ENCODE measurements at regions not wholly inside any gene's neighbourhood (a gene's known extent, or its start where the extent isn't known, plus 50 kb on each side); places are given as distances from the start of the nearest gene placed in this dataset.

- Histone ChIP-seq H2AFZ (ENCODE audit: low read depth, low read length) (no peak overlapping the region), H3K27me3 (ENCODE audit: control insufficient read depth in 1 of 2, insufficient read depth in 1 of 2, low read length in 2 of 2) (peaks cover 0 to 25% of the 10 kb centered on the region in 2 experiments), H2BK12ac (ENCODE audit: low read length in 2 of 2) (peak overlapping the region; percentile 7 to 89), H4K91ac (ENCODE audit: low read length) (no peak overlapping the region), H3K9ac (ENCODE audit: low read length) (peak overlapping the region; percentile 3), H3K79me1 (replicated peaks; ENCODE audit: low read length, poor library complexity, severe bottlenecking) (no peaks in the 10 kb centered on the region), H2BK120ac (ENCODE audit: low read depth, low read length) (no peak overlapping the region), H3K4me2 (ENCODE audit: low read length, poor library complexity, severe bottlenecking) (no peak overlapping the region), H4K8ac (ENCODE audit: low read length) (no peak overlapping the region), H3K4me1 (ENCODE audit: control insufficient read depth, insufficient read depth, low read depth, low read length) (peaks cover 21% of the 10 kb centered on the region), H3K4me3 (ENCODE audit: insufficient read depth in 1 of 2, low read depth in 1 of 2, low read length in 2 of 2) (no peak overlapping the region), H3K36me3 (ENCODE audit: control insufficient read depth in 1 of 2, insufficient read depth in 2 of 2, low read depth in 1 of 2, low read length in 2 of 2) (no peaks in the 10 kb centered on the region), H3K4ac (ENCODE audit: low read depth in 1 of 2, low read length in 2 of 2) (peak overlapping the region in 1 of 2 experiments; percentile 35), H2AK5ac (ENCODE audit: low read length, severe bottlenecking) (no peak overlapping the region), H3K23ac (ENCODE audit: low read length in 2 of 2) (no peak overlapping the region), H3K18ac (ENCODE audit: low read depth in 1 of 2, low read length in 2 of 2) (peak overlapping the region; percentile 50 to 80), H2BK15ac (ENCODE audit: low read depth, poor library complexity, severe bottlenecking) (no peak overlapping the region), H2BK5ac (ENCODE audit: low read depth, low read length, poor library complexity, severe bottlenecking) (no peak overlapping the region), H3K27ac (ENCODE audit: low read length, poor library complexity, severe bottlenecking) (no peak overlapping the region), H3K9me3 (ENCODE audit: control insufficient read depth, low read length) (no peaks in the 10 kb centered on the region), H3K14ac (ENCODE audit: low read length in 2 of 2) (no peak overlapping the region)
- WGBS, result 97% methylated on average over 13 of the region's 13 CpGs
- DNase-seq, result no peak
Observed at GRCh38 chr13:30133554-30133912, 173.8 kb downstream of the KATNAL1 start.

GRCh38 chr13:30132623-30133553 lies 174.5 kb downstream of the KATNAL1 start:
- Histone ChIP-seq H2BK120ac (ENCODE audit: low read depth, low read length) (peak overlapping the region; percentile 36), H2AK5ac (ENCODE audit: low read length, severe bottlenecking) (peak overlapping the region; percentile 4), H3K79me1 (replicated peaks; ENCODE audit: low read length, poor library complexity, severe bottlenecking) (no peaks in the 10 kb centered on the region), H2AFZ (ENCODE audit: low read depth, low read length) (no peak overlapping the region), H3K23ac (ENCODE audit: low read length in 2 of 2) (no peak overlapping the region), H3K9ac (ENCODE audit: low read length) (no peak overlapping the region), H2BK5ac (ENCODE audit: low read depth, low read length, poor library complexity, severe bottlenecking) (no peak overlapping the region), H3K9me3 (ENCODE audit: control insufficient read depth, low read length) (no peaks in the 10 kb centered on the region), H3K4ac (ENCODE audit: low read depth in 1 of 2, low read length in 2 of 2) (peak overlapping the region; percentile 22 to 35), H2BK12ac (ENCODE audit: low read length in 2 of 2) (peak overlapping the region; percentile 7 to 89), H3K14ac (ENCODE audit: low read length in 2 of 2) (no peak overlapping the region), H3K36me3 (ENCODE audit: control insufficient read depth in 1 of 2, insufficient read depth in 2 of 2, low read depth in 1 of 2, low read length in 2 of 2) (no peaks in the 10 kb centered on the region), H3K18ac (ENCODE audit: low read depth in 1 of 2, low read length in 2 of 2) (peak overlapping the region; percentile 50 to 80), H3K4me1 (ENCODE audit: control insufficient read depth, insufficient read depth, low read depth, low read length) (peaks cover 18% of the 10 kb centered on the region), H3K4me2 (ENCODE audit: low read length, poor library complexity, severe bottlenecking) (no peak overlapping the region), H4K91ac (ENCODE audit: low read length) (peak overlapping the region; percentile 70), H4K8ac (ENCODE audit: low read length) (peak overlapping the region; percentile 10), H2BK15ac (ENCODE audit: low read depth, poor library complexity, severe bottlenecking) (peak overlapping the region; percentile 2), H3K27me3 (ENCODE audit: control insufficient read depth in 1 of 2, insufficient read depth in 1 of 2, low read length in 2 of 2) (peaks cover 0 to 25% of the 10 kb centered on the region in 2 experiments), H3K27ac (ENCODE audit: low read length, poor library complexity, severe bottlenecking) (no peak overlapping the region), H3K4me3 (ENCODE audit: insufficient read depth in 1 of 2, low read depth in 1 of 2, low read length in 2 of 2) (no peak overlapping the region)
- 58% methylated on average over 39 of the region's 39 CpGs for WGBS
- peak; percentile 90 for DNase-seq

GRCh38 chr13:30129411-30129810 lies 177.9 kb downstream of the KATNAL1 start:
- DNase-seq, result no peak
- Histone ChIP-seq H3K27ac (ENCODE audit: low read length, poor library complexity, severe bottlenecking) (no peak overlapping the region), H3K4me2 (ENCODE audit: low read length, poor library complexity, severe bottlenecking) (no peak overlapping the region), H4K91ac (ENCODE audit: low read length) (no peak overlapping the region), H3K9ac (ENCODE audit: low read length) (no peak overlapping the region), H3K4me1 (ENCODE audit: control insufficient read depth, insufficient read depth, low read depth, low read length) (peaks cover 22% of the 10 kb centered on the region), H3K4ac (ENCODE audit: low read depth in 1 of 2, low read length in 2 of 2) (no peak overlapping the region), H3K27me3 (ENCODE audit: control insufficient read depth in 1 of 2, insufficient read depth in 1 of 2, low read length in 2 of 2) (peaks cover 0 to 4% of the 10 kb centered on the region in 2 experiments), H3K9me3 (ENCODE audit: control insufficient read depth, low read length) (no peaks in the 10 kb centered on the region), H2AK5ac (ENCODE audit: low read length, severe bottlenecking) (no peak overlapping the region), H2BK15ac (ENCODE audit: low read depth, poor library complexity, severe bottlenecking) (no peak overlapping the region), H2BK5ac (ENCODE audit: low read depth, low read length, poor library complexity, severe bottlenecking) (no peak overlapping the region), H4K8ac (ENCODE audit: low read length) (no peak overlapping the region), H3K4me3 (ENCODE audit: insufficient read depth in 1 of 2, low read depth in 1 of 2, low read length in 2 of 2) (no peak overlapping the region), H2BK12ac (ENCODE audit: low read length in 2 of 2) (no peak overlapping the region), H2BK120ac (ENCODE audit: low read depth, low read length) (no peak overlapping the region), H3K18ac (ENCODE audit: low read depth in 1 of 2, low read length in 2 of 2) (no peak overlapping the region), H3K36me3 (ENCODE audit: control insufficient read depth in 1 of 2, insufficient read depth in 2 of 2, low read depth in 1 of 2, low read length in 2 of 2) (no peaks in the 10 kb centered on the region), H3K79me1 (replicated peaks; ENCODE audit: low read length, poor library complexity, severe bottlenecking) (no peaks in the 10 kb centered on the region), H3K23ac (ENCODE audit: low read length in 2 of 2) (no peak overlapping the region), H3K14ac (ENCODE audit: low read length in 2 of 2) (no peak overlapping the region), H2AFZ (ENCODE audit: low read depth, low read length) (no peak overlapping the region)
- 84% methylated on average over 2 of the region's 2 CpGs for WGBS

- no peak overlapping the region for H3K14ac ChIP-seq (ENCODE audit: low read length in 2 of 2)
- H3K4me2 ChIP-seq (ENCODE audit: low read length, poor library complexity, severe bottlenecking), result no peak overlapping the region
- no peak overlapping the region for H4K91ac ChIP-seq (ENCODE audit: low read length)
- no peak overlapping the region for H2BK12ac ChIP-seq (ENCODE audit: low read length in 2 of 2)
- WGBS, result 100% methylated on average over 2 of the region's 2 CpGs
- H2BK120ac ChIP-seq (ENCODE audit: low read depth, low read length), result no peak overlapping the region
- no peak overlapping the region for H3K4me3 ChIP-seq (ENCODE audit: insufficient read depth in 1 of 2, low read depth in 1 of 2, low read length in 2 of 2)
- no peak overlapping the region for H3K9ac ChIP-seq (ENCODE audit: low read length)
- H3K4ac ChIP-seq (ENCODE audit: low read depth in 1 of 2, low read length in 2 of 2), result no peak overlapping the region
- no peak overlapping the region for H3K27ac ChIP-seq (ENCODE audit: low read length, poor library complexity, severe bottlenecking)
- H3K36me3 ChIP-seq (ENCODE audit: control insufficient read depth in 1 of 2, insufficient read depth in 2 of 2, low read depth in 1 of 2, low read length in 2 of 2), result no peaks in the 10 kb centered on the region
- H3K18ac ChIP-seq (ENCODE audit: low read depth in 1 of 2, low read length in 2 of 2), result no peak overlapping the region
- H3K27me3 ChIP-seq (ENCODE audit: control insufficient read depth in 1 of 2, insufficient read depth in 1 of 2, low read length in 2 of 2), result peaks cover 0 to 4% of the 10 kb centered on the region in 2 experiments
- no peak overlapping the region for H2BK5ac ChIP-seq (ENCODE audit: low read depth, low read length, poor library complexity, severe bottlenecking)
- H3K9me3 ChIP-seq (ENCODE audit: control insufficient read depth, low read length), result no peaks in the 10 kb centered on the region
- no peak for DNase-seq
- no peak overlapping the region for H3K23ac ChIP-seq (ENCODE audit: low read length in 2 of 2)
- no peaks in the 10 kb centered on the region for H3K79me1 ChIP-seq (replicated peaks; ENCODE audit: low read length, poor library complexity, severe bottlenecking)
- H2AFZ ChIP-seq (ENCODE audit: low read depth, low read length), result no peak overlapping the region
- no peak overlapping the region for H2BK15ac ChIP-seq (ENCODE audit: low read depth, poor library complexity, severe bottlenecking)
- no peak overlapping the region for H2AK5ac ChIP-seq (ENCODE audit: low read length, severe bottlenecking)
- peaks cover 19% of the 10 kb centered on the region for H3K4me1 ChIP-seq (ENCODE audit: control insufficient read depth, insufficient read depth, low read depth, low read length)
- no peak overlapping the region for H4K8ac ChIP-seq (ENCODE audit: low read length)
Observed at GRCh38 chr13:30128591-30128990, 178.8 kb downstream of the KATNAL1 start.

Data from mesenchymal stem cell (in vitro differentiated cells and primary cell).